NCI-H2107 treated with DMSO at 0.1 percent for 48 hours (cell line): ENCODE measurements at regions not wholly inside any gene's neighbourhood (a gene's known extent, or its start where the extent isn't known, plus 50 kb on each side); places are given as distances from the start of the nearest gene placed in this dataset.
"Not testable (repeated sequence)": the region's sequence is repeated elsewhere in the genome, so short reads cannot be mapped to it uniquely, and the experiment has no call there.

Experiments used
- DNase-seq: peaks from one replicate; lab custom pipeline; 2025; ENCODE audit not compliant: unreplicated experiment; lab: John Stamatoyannopoulos, UW

GRCh38 chr15:69552057-69552815, 99.6 kb downstream of the RPLP1 start:
- no peak for DNase-seq

GRCh38 chr15:69553686-69554085, 101.1 kb downstream of the RPLP1 start:
- no peak for DNase-seq

GRCh38 chr15:69554279-69554961, 101.8 kb downstream of the RPLP1 start:
- peak; percentile 50 for DNase-seq

GRCh38 chr15:69555080-69555479, 102.5 kb downstream of the RPLP1 start:
- DNase-seq: no peak

GRCh38 chr15:69556344-69556743, 103.7 kb downstream of the RPLP1 start:
- no peak for DNase-seq

GRCh38 chr15:69557020-69557706, 104.5 kb downstream of the RPLP1 start:
- no peak for DNase-seq

GRCh38 chr15:69557707-69558409, 105.2 kb downstream of the RPLP1 start:
- no peak for DNase-seq

GRCh38 chr15:69559440-69560190, 107.0 kb downstream of the RPLP1 start:
- DNase-seq: no peak

GRCh38 chr15:69561071-69561784, 108.6 kb downstream of the RPLP1 start:
- DNase-seq: no peak

GRCh38 chr15:69562116-69562515, 109.5 kb downstream of the RPLP1 start:
- DNase-seq: no peak

- DNase-seq: no peak
Measured at GRCh38 chr15:69562564-69562963, 109.9 kb downstream of the RPLP1 start.

- no peak for DNase-seq
Measured at GRCh38 chr15:69565066-69565655, 112.5 kb downstream of the RPLP1 start.

- DNase-seq: not testable (repeated sequence)
Measured at GRCh38 chr15:69567238-69567760, 114.7 kb downstream of the RPLP1 start.

GRCh38 chr15:69568173-69569009, 115.8 kb downstream of the RPLP1 start:
- DNase-seq: no peak

GRCh38 chr15:69570454-69570853, 117.8 kb downstream of the RPLP1 start:
- DNase-seq: no peak

GRCh38 chr15:69570997-69571396, 118.4 kb downstream of the RPLP1 start:
- no peak for DNase-seq

- DNase-seq: not testable (repeated sequence)
Measured at GRCh38 chr15:69573278-69573677, 120.7 kb downstream of the RPLP1 start.

- no peak for DNase-seq
Measured at GRCh38 chr15:69573815-69574475, 121.3 kb downstream of the RPLP1 start.
